ENCODE measurements at regions not wholly inside any gene's neighbourhood (a gene's known extent, or its start where the extent isn't known, plus 50 kb on each side); places are given as distances from the start of the nearest gene placed in this dataset.

DNA sequence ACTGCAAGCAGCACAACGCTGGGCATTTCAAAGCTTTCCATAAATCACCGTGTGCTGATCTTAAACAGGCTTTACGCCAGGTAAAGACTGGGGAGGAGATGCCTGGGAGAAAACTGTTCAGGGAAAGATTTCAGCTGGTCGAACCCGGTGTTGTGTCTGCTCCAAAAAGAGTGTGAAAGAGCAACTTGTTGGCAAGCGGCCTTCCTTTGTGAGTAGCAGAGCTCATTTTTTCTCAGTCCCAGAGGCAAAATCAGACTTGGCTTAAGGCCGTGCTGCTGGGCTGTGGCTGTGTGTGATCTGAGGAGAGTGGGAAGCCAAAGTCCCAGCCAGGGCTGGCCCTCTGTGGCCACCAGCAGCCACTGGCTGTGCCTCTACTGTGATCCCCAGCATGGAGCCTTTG lies 75.7 kb upstream of the E2F8 start:
- Histone ChIP-seq H3K23me2 (ENCODE audit: low read depth, low read length) (no peaks in the 10 kb centered on the region), H3K18ac (ENCODE audit: extremely low read depth, low read length) (no peak overlapping the region), H3K9me3 (ENCODE audit: insufficient read depth in 2 of 2, low read depth in 1 of 2, low read length in 1 of 2) (no peaks in the 10 kb centered on the region), H3K36me3 (ENCODE audit: control insufficient read depth in 2 of 4, insufficient read depth in 4 of 4, low read length in 3 of 4) (no peaks in the 10 kb centered on the region), H2AK5ac (ENCODE audit: low read depth, low read length) (no peak overlapping the region), H3K79me1 (ENCODE audit: low read depth, low read length) (no peaks in the 10 kb centered on the region), H2AFZ (ENCODE audit: low read length) (no peak overlapping the region), H4K20me1 (replicated peaks in 1 of 2; ENCODE audit: control insufficient read depth in 1 of 2, insufficient read depth in 2 of 2, low read length in 2 of 2) (no peaks in the 10 kb centered on the region), H3K9ac (replicated peaks in 1 of 4; ENCODE audit: extremely low read depth in 1 of 4, low read depth in 3 of 4, low read length in 3 of 4) (no peak overlapping the region), H3K56ac (replicated peaks; ENCODE audit: insufficient read length, low read depth, low read length) (no peak overlapping the region), H2BK20ac (ENCODE audit: low read length) (no peak overlapping the region), H3K23ac (ENCODE audit: insufficient read length) (no peak overlapping the region), H3K4me2 (ENCODE audit: insufficient read depth in 1 of 2, low read depth in 2 of 2, low read length in 2 of 2) (no peak overlapping the region), H3K27ac (ENCODE audit: low read depth, low read length) (no peak overlapping the region), H2BK12ac (ENCODE audit: low read depth, low read length) (no peak overlapping the region), H4K8ac (ENCODE audit: extremely low read depth, insufficient read depth, low read length) (no peak overlapping the region), H2BK15ac (ENCODE audit: low read length) (no peak overlapping the region), H3K4me3 (ENCODE audit: extremely low read depth in 1 of 4, insufficient read depth in 2 of 4, low read depth in 3 of 4, low read length in 4 of 4) (no peak overlapping the region), H3K14ac (ENCODE audit: insufficient read length) (no peak overlapping the region), H3K4me1 (replicated peaks in 1 of 4; ENCODE audit: control insufficient read depth in 3 of 4, insufficient read depth in 4 of 4, low read length in 3 of 4) (peaks cover 0 to 3% (median 0%) of the 10 kb centered on the region in 4 experiments; a peak in 1 of 7 replicates), H3K27me3 (replicated peaks in 1 of 4; ENCODE audit: control insufficient read depth in 3 of 4, extremely low read depth in 1 of 4, insufficient read depth in 3 of 4, low read length in 3 of 4) (no peaks in the 10 kb centered on the region; a peak in 1 of 7 replicates), H3K79me2 (ENCODE audit: control insufficient read depth in 1 of 2, insufficient read depth in 2 of 2, low read length in 2 of 2) (no peaks in the 10 kb centered on the region), H3K4ac (replicated peaks; ENCODE audit: insufficient read length, low read depth, low read length) (no peak overlapping the region), H4K5ac (ENCODE audit: insufficient read length, low read depth, low read length) (no peak overlapping the region), H2BK5ac (ENCODE audit: low read depth, low read length) (no peak overlapping the region), H2BK120ac (replicated peaks; ENCODE audit: low read depth, low read length) (no peak overlapping the region), H4K91ac (replicated peaks; ENCODE audit: insufficient read length, low read length) (no peak overlapping the region)
- ChIA-PET CTCF (ENCODE audit: partially characterized antibody) (interaction anchor here (1.0 to 1.2 kb wide), 2 partner anchors 10 to 57 kb away, joined by 4 read pairs; no protein-coding TSS in a partner anchor), POLR2A (ENCODE audit: partially characterized antibody) (no interaction called here)
- DNase-seq (ENCODE audit: low read depth in 1 of 2, low spot score in 2 of 2) (no peak), FAIRE-seq (no peak)
- WGBS, 2 experiments (ENCODE audit: extremely low coverage in 1 of 2, insufficient coverage in 1 of 2, insufficient read length in 1 of 2, insufficient replicate concordance in 2 of 2, low coverage in 1 of 2, low lambda C conversion rate in 2 of 2, missing lambda C conversion rate in 1 of 2), result 81% methylated on average over 7 of the region's 7 CpGs; no CpG with 5 or more reads in 1 of the 2 experiments
- TF ChIP-seq CHD1 (IDR thresholded peaks at IDR 0.05; ENCODE audit: low read depth, low read length) (no peak), BRCA1 (IDR thresholded peaks at IDR 0.05; ENCODE audit: low read depth, low read length) (no peak), BACH1 (IDR thresholded peaks at IDR 0.05; ENCODE audit: low read length) (no peak), TEAD4 (IDR thresholded peaks at IDR 0.05; ENCODE audit: low read depth, low read length) (no peak), CBX8 (IDR thresholded peaks at IDR 0.05; ENCODE audit: borderline replicate concordance, low read depth, low read length) (no peak), CHD2 (IDR thresholded peaks at IDR 0.05; ENCODE audit: low read length) (no peak), CBX5 (IDR thresholded peaks at IDR 0.05; ENCODE audit: low read depth, low read length) (no peak), SIX5 (IDR thresholded peaks at IDR 0.05; ENCODE audit: low read depth, low read length) (no peak), PHF8 (conservative IDR thresholded peaks at IDR 0.05; ENCODE audit: low read depth, low read length) (no peak), TCF12 (IDR thresholded peaks at IDR 0.05; ENCODE audit: low read depth, low read length) (no peak), MAFK (IDR thresholded peaks at IDR 0.05; ENCODE audit: low read depth, low read length) (no peak), JUND (IDR thresholded peaks at IDR 0.05; ENCODE audit: low read length) (no peak), NRF1 (IDR thresholded peaks at IDR 0.05; ENCODE audit: low read depth, low read length) (no peak)
- TF ChIP-seq, protein P1, sequence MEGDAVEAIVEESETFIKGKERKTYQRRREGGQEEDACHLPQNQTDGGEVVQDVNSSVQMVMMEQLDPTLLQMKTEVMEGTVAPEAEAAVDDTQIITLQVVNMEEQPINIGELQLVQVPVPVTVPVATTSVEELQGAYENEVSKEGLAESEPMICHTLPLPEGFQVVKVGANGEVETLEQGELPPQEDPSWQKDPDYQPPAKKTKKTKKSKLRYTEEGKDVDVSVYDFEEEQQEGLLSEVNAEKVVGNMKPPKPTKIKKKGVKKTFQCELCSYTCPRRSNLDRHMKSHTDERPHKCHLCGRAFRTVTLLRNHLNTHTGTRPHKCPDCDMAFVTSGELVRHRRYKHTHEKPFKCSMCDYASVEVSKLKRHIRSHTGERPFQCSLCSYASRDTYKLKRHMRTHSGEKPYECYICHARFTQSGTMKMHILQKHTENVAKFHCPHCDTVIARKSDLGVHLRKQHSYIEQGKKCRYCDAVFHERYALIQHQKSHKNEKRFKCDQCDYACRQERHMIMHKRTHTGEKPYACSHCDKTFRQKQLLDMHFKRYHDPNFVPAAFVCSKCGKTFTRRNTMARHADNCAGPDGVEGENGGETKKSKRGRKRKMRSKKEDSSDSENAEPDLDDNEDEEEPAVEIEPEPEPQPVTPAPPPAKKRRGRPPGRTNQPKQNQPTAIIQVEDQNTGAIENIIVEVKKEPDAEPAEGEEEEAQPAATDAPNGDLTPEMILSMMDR (IDR thresholded peaks at IDR 0.05; ENCODE audit: control extremely low read depth in 1 of 3, insufficient read depth in 1 of 3, low read depth in 1 of 3, low read length in 3 of 3), result no peak
